Heart right ventricle (tissue), 16 donors: ENCODE measurements at regions not wholly inside any gene's neighbourhood (a gene's known extent, or its start where the extent isn't known, plus 50 kb on each side); places are given as distances from the start of the nearest gene placed in this dataset.
A peak's percentile ranks its signal among the peaks of the same experiment; 100 is the strongest.

Experiments used
- ATAC-seq, 8 donors: fragments of 200-7000 bp; cut with Tn5 transposase; one replicate each; pipeline ENCODE4 v1.9.1; 2020; ENCODE audit warnings: mild to moderate bottlenecking in 8 of 8, moderate library complexity in 8 of 8, moderate number of reproducible peaks in 1 of 8
- DNase-seq, 2 donors: peaks; one replicate each; pipeline ENCODE4 v3.0.0-alpha.2; 2020
- H3K27ac ChIP-seq, 10 donors: fragments of 200-600 bp; sonication (generic) in 2 of 10; one replicate each; pipeline versions ENCODE4 v1.5.0 to v1.8.0; 2020 to 2022; ENCODE audit warnings: mild to moderate bottlenecking in 3 of 10
- H3K27me3 ChIP-seq, 7 donors: fragments of 200-600 bp; one replicate each; pipeline ENCODE4 v1.8.0; 2021 to 2022; ENCODE audit warnings: mild to moderate bottlenecking in 2 of 7
- H3K36me3 ChIP-seq, 9 donors: fragments of 200-600 bp; sonication (generic) in 1 of 9; one replicate each; pipeline versions ENCODE4 v1.5.0 to v1.8.0; 2020 to 2022; ENCODE audit warnings: mild to moderate bottlenecking in 2 of 9
- H3K4me1 ChIP-seq, 9 donors: fragments of 200-600 bp; sonication (generic) in 1 of 9; one replicate each; pipeline versions ENCODE4 v1.5.0 to v1.8.0; 2020 to 2022; ENCODE audit warnings: mild to moderate bottlenecking in 4 of 9
- H3K4me3 ChIP-seq, 10 donors: fragments of 200-600 bp; sonication (generic) in 2 of 10; one replicate each; pipeline versions ENCODE4 v1.5.0 to v1.8.0; 2020 to 2022; ENCODE audit warnings: mild to moderate bottlenecking in 7 of 10, moderate library complexity in 2 of 10
- H3K9me3 ChIP-seq, 11 donors: fragments of 200-600 bp in 10 of 11; sonication (generic) in 2 of 11; one replicate each; pipeline versions ENCODE4 v1.5.0 to v1.8.0; 2013 to 2022; ENCODE audit warnings: mild to moderate bottlenecking in 2 of 11, control low read depth in 1 of 11, moderate library complexity in 1 of 11
- CTCF ChIP-seq, 9 donors: fragments of 200-600 bp; sonication (generic) in 2 of 9; IDR thresholded peaks; one replicate each; pipeline versions ENCODE4 v1.5.0 to v1.8.0; 2021 to 2022; ENCODE audit warnings: antibody characterized with exemption in 9 of 9, mild to moderate bottlenecking in 5 of 9, moderate library complexity in 1 of 9
- WGBS, 2 donors: extraction: QIAGEN DNeasy Blood & Tissue Kit; methylation state at CpG; one replicate each; pipeline ENCODE4 v1.1.7; 2013; ENCODE audit warnings: inconsistent platforms in 1 of 2; 5-methylcytosine and 5-hydroxymethylcytosine counted together
- intact Hi-C, 10 donors: fragments of 100-400 bp; cut with DNase I; formaldehyde crosslinking; loops; one replicate each; pipeline versions ENCODE4 v1.11.1 to v1.14.2; 2022
- donor health status: Arrhythmogenic right ventricular cardiomyopathy.
- donor health status: ischemic (EF 13 %, LVEDD 7.1; RV severe dilation, severe dysfunction).
- donor health status: healthy with polysubstance abuse.
- donor health status: DM: no; HTN: yes; CAD: no.
- donor health status: DM: no; HTN: no; CAD: no.
- donor health status: ischemic (EF 25% LVEDD 6.9; RV normal size, moderate dysfunction).
- donor health status: ischemic (EF 25% LVEDD 5.7; RV mildly dilated, moderate dysfunction).
- donor health status: healthy.
- donor health status: DM: yes; HTN: yes; CAD: no.
- donor health status: Ischemic cardiomyopathy.
- donor health status: ischemic (EF 35%, LVEDD 5.7; RV mildly dilated, moderate dysfunction).
- donor health status: nonischemic (EF 11% LVEDD 7.7; RV severe dilation, severe dysfunction).
- donor health status: DM: yes; HTN: yes; CAD: no.
- donor health status: PGD.
- donor health status: ischemic (EF 29% LVEDD 5.4; RV normal size, mild dysfunction).
- donor health status: nonischemic (EF 23%, LVEDD 6.1; RV moderate dilation, normal function).

- peaks cover 4 to 98% (median 77%) of the 10 kb centered on the region in 7 donors for H3K27me3 ChIP-seq
- no peaks in the 10 kb centered on the region for H3K36me3 ChIP-seq
- intact Hi-C loops, result loop anchor here in 2 of 10 donors (5.0 to 10.0 kb wide), 2 partner anchors 246 to 611 kb away; no protein-coding TSS in a partner anchor
- ATAC-seq (no peak), DNase-seq (no peak)
- TF ChIP-seq CTCF (IDR thresholded peaks at IDR 0.05), result no peak
- H3K4me3 ChIP-seq, result no peak overlapping the region
- no peaks in the 10 kb centered on the region for H3K9me3 ChIP-seq
- no peaks in the 10 kb centered on the region for H3K4me1 ChIP-seq
- WGBS, 2 donors, result 81 to 87% methylated on average over 8 of the region's 8 CpGs
- no peak overlapping the region for H3K27ac ChIP-seq
These were observed 70.6 kb downstream of the ZIC5 start for GRCh38 chr13:99900960-99901359.

GRCh38 chr13:99898421-99898820, 73.1 kb downstream of the ZIC5 start:
- TF ChIP-seq CTCF (IDR thresholded peaks at IDR 0.05), result no peak
- H3K27me3 ChIP-seq, result peaks cover 10 to 98% (median 84%) of the 10 kb centered on the region in 7 donors
- peaks cover 5 to 12% (median 7%) of the 10 kb centered on the region in 9 donors for H3K4me1 ChIP-seq
- DNase-seq (no peak), ATAC-seq (no peak)
- no peak overlapping the region for H3K27ac ChIP-seq
- H3K4me3 ChIP-seq, result no peak overlapping the region
- no peaks in the 10 kb centered on the region for H3K36me3 ChIP-seq
- 74 to 76% methylated on average over 7 of the region's 7 CpGs for WGBS, 2 donors
- no peaks in the 10 kb centered on the region for H3K9me3 ChIP-seq
- intact Hi-C loops, result no loop called here

- Histone ChIP-seq H3K36me3 (no peaks in the 10 kb centered on the region), H3K4me3 (no peak overlapping the region), H3K27ac (no peak overlapping the region), H3K9me3 (no peaks in the 10 kb centered on the region), H3K4me1 (peaks cover 5 to 12% (median 7%) of the 10 kb centered on the region in 9 donors), H3K27me3 (peaks cover 10 to 92% (median 88%) of the 10 kb centered on the region in 7 donors)
- intact Hi-C loops, result no loop called here
- 81 to 85% methylated on average over 7 of the region's 7 CpGs for WGBS, 2 donors
- ATAC-seq, result no peak
- no peak for DNase-seq
- TF ChIP-seq CTCF (IDR thresholded peaks at IDR 0.05), result no peak
These were observed 74.5 kb downstream of the ZIC5 start for GRCh38 chr13:99897076-99897440.

GRCh38 chr13:99896369-99897075, 75.0 kb downstream of the ZIC5 start:
- ATAC-seq (no peak), DNase-seq (no peak)
- 50 to 57% methylated on average over 37 of the region's 37 CpGs for WGBS, 2 donors
- TF ChIP-seq CTCF (IDR thresholded peaks at IDR 0.05), result no peak
- Histone ChIP-seq H3K9me3 (no peaks in the 10 kb centered on the region), H3K4me3 (peak overlapping the region in 1 of 10 donors; percentile 43), H3K27ac (no peak overlapping the region), H3K27me3 (peaks cover 10 to 87% (median 85%) of the 10 kb centered on the region in 7 donors), H3K36me3 (no peaks in the 10 kb centered on the region), H3K4me1 (peaks cover 5 to 12% (median 7%) of the 10 kb centered on the region in 9 donors)
- intact Hi-C loops, result no loop called here
